ENCODE measurements at regions not wholly inside any gene's neighbourhood (a gene's known extent, or its start where the extent isn't known, plus 50 kb on each side); places are given as distances from the start of the nearest gene placed in this dataset.
"Not testable (repeated sequence)": the region's sequence is repeated elsewhere in the genome, so short reads cannot be mapped to it uniquely, and the experiment has no call there.

DNA sequence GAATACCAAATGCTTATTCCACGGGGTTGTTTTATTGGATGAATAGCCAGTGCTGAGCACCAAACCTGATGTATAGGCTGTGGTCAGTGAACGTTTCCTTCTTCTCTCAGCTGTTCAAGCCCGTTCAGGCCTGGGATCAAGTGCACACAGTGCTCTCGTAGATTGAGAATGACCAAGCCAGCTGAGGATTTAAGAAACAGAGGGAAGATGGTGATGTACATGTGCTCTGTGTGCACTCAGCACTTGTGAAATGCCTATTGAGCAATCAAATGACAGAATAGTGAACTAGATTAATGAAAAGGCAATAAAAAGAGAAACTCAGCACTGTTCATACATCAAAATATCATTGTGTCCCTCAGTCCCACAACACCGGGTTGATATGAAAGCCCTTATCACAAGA, 302.5 kb downstream of the BMPER start:
- DNase-seq: no peak

GRCh38 chr7:34208878-34209621, 303.7 kb downstream of the BMPER start:
- DNase-seq: no peak

GRCh38 chr7:34211018-34211417, 305.7 kb downstream of the BMPER start:
- no peak for DNase-seq

- DNase-seq: no peak
Observed at GRCh38 chr7:34217972-34218371, 312.6 kb downstream of the BMPER start.

DNA sequence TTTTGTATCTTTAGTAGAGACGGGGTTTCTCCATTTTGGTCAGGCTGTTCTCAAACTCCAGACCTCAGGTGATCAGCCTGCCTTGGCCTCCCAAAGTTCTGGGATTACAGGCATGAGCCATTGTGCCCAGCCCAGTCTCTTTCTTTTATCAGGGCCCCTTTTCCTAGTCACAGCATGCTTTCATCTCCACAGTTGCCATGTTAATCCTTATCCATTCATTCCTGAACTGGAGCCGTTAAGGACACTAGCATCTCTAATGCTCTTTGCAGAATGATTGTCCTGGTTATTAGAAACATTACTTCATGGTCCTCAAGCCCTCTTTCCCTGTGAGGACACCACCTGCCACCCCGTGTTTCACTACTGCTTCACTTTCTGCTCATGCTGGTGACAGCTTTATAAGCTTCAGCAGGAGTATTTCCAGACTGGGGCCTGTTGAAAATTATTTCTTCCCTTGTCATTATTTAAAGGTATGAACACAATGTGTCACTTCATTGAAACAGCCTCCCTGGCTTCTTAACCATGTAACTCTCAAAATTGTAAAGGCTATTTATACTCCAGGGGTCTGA, 313.9 kb downstream of the BMPER start:
- no peak for DNase-seq

DNA sequence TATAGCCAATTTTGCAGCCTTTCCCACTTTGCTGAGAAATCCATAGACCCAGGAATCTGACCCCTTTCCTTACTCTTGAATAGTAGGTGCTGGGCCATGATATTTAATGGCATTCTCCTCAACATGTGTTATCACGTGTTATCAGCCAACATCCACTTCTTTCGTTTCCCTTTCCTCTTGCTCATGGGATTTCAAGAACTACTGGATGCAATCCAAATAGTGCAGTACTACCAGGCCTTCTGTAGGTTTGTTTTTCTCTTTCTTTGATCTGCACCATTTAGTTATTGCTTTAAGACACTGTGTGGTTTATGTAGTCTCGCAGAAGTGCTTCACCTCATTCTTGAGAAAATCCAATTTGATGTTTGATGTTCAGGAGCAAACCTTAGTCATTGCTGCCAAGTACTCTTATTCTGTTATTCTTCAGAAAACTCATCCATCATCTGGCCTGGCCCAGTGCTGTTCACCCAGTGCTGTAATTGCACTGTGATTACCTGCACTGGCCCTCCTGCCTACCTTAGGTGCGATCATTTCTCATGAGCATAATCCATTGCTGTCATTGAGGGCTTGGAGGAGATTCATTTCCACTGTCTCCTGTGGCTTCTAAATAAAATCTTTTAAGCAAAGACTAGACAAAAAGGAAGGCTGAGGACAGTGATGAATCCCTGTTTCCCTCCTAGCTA, 315.3 kb downstream of the BMPER start:
- DNase-seq: no peak

GRCh38 chr7:34222316-34222715, 317.0 kb downstream of the BMPER start:
- DNase-seq: no peak

DNA sequence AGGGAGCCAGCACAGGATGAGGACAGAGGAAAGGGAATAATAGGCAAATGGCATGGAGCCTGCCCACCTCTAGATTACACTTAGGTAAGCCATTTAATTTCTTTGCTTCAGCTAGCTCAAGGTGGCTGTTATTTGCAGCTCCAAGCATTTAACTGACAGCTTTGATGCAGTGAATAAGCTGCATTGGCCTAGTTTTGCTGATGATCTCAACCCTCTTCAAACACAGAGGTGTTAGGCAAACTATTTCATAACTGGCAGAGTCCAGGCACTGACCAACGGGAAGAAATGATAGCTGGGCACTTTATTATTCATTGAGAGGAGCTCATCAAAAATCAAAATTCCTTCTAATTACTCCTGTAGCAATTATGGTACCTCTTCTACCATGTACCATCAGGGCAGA, 317.4 kb downstream of the BMPER start:
- no peak for DNase-seq

DNA sequence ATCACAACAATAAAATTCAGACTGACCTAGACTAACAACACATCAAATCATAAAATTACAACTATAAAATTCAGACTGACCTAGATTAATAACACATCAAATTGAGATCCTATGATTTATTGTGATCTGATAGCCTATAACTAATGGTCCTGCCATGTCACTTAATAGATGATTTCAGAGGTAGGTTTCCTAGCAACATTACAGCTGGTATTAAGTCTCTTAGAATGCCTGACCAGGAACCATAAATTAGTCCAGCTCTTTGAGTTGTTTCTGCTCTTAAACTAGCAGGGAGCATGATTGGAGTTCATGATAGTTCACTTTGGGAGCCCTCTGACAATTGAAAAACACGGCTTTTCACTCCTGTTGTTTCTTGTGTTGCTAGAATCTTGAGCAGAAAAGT, 318.9 kb downstream of the BMPER start:
- DNase-seq: no peak

DNA sequence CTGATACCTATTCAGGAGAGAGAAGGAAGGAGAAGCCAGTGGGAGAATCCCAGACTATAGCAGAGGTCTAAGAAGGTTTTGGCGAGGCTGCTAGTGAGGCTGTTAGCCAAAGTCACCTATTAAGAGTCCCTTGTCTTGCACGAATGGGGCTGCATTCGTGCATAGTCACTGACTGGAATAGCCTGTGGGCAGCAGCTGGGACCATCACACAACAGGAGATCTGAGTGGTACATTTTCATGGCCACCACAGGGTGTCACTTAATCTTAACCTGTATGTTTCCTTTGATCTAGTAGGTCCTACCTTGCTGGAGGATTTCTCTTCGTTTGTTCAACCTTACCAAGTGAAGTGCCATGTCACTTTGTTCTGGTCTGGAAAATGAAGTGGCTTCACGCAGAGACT, 319.9 kb downstream of the BMPER start:
- no peak for DNase-seq

DNA sequence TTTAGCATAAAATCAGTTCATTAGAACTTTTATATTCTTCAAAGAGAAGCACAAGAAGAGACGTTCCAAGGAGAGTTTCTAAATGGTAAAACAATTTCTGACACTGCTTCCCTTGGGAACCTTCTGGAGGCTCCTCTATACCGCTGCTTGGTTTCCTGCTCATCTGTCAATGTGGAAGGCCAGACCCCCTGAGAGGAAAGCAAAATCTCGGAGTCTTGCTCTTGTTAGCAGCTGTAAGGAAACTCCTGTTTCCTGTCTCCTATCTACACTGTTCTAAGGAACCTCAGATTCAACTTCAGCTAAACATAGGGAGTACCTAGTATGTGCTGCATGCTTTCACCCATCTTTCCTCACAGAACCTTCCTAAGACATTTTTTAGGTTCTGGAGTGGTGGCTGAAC, 322.2 kb downstream of the BMPER start:
- no peak for DNase-seq

GRCh38 chr7:34235101-34235500, 329.8 kb downstream of the BMPER start:
- not testable (repeated sequence) for DNase-seq

- no peak for DNase-seq
Observed at GRCh38 chr7:34236057-34236456, 330.7 kb downstream of the BMPER start.

DNA sequence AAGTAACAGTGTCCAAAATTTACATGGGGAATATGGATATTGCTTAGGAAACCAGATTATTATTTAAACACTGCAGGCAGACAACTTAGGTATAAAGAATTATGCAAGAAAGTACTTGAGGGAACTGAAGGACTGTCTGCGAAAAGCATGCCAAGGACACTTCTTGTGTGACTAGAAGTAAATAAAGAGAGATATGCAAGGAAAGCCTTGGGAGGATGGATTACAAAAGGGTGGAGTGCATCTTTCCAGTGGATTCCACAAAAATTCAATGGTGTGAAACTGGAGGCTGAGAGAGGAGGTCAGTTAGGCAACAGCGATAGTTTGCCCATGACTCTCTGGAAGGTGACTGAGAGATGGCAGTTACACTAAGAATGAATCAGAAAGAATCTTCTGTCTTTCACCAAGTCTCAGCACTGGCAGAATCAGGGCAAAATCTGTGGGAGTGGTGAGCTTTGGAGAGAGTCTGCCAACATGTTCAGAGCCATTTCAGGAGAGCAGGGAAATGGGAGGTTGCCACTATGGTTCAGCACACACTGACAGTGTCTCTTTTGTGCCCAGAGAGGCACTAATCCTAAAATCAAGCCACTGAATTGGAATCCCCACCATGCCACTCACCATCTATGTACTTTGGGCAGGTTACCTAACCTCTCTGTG, 331.6 kb downstream of the BMPER start:
- DNase-seq: no peak

GRCh38 chr7:34237493-34237849, 332.1 kb downstream of the BMPER start:
- DNase-seq: no peak

DNA sequence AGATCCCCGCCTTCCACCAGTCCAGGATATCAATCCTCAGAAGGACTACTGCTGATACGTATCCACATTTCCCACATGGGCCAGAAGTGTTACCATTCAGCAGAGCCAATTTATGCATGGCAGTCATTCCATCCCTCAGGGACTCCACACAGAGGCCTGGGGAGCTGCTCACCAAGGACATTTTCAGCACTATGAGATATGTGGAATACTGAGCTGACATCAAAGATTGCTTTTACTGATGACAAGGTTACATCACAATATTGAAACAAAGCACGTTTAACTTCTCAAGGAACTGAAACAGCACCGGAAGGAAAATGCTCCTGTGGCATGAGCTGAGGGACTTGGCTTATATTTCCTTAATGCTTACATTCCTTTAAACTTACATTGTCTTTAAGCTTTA, 335.1 kb downstream of the BMPER start:
- DNase-seq: no peak

- no peak for DNase-seq
Observed at GRCh38 chr7:34242391-34242790, 337.1 kb downstream of the BMPER start.

DNA sequence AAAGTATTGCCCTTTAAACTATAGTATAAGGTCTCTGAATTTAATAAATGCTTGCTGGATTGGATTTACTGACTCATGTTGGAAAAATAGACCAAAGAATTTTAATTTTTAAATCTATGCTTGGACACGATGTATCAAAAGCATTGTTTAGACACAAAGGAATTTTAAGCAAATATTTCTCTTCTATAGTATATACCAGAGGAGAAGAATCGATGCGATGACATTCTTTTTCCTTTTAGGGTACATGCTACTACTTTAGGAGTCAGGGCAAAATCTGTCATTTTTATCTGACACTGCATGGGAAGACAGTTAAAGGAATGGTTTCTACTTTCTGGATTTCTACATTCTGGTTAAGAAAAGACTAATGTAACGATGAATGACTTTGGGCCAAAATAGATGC, 339.9 kb downstream of the BMPER start:
- DNase-seq: no peak

GRCh38 chr7:34247468-34247867, 342.1 kb downstream of the BMPER start:
- DNase-seq: no peak

DNA sequence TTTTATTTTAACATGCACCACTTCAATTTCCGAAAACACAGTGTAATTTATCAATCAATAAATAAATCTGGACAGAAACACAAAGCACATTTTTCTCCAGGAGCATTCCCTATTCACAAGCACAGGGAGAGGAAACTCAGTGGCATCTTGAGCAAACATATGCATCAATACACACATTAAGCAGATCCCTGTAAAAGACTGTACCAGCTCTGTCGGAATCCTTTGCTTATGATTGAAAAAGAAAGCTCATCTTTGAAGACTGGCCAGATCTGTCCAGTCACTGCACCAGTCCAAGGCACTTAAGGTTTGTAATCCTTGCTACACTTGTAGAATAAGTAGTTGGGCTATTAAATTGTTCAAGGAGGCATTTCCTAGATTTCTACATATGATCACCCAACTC, 343.9 kb downstream of the BMPER start:
- DNase-seq: no peak

DNA sequence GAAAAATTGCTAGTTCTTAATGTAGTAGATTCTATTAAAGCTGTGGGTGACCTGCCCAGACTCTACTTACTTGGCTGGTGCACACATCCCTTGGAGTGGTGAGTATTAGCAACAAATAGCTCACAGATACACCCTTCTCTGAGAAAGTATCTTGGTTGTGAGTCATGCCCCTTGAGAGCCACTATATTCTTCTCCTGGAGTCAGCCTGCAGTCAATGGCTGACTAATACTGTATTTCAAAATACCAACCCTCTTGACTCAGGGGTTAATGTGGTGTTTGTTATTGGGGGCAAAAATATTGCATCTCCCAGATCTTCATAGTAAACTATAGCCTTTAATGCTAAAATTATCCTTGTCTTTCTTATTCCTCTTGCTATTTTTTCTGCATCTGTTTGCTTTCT, 354.9 kb downstream of the BMPER start:
- no peak for DNase-seq

DNA sequence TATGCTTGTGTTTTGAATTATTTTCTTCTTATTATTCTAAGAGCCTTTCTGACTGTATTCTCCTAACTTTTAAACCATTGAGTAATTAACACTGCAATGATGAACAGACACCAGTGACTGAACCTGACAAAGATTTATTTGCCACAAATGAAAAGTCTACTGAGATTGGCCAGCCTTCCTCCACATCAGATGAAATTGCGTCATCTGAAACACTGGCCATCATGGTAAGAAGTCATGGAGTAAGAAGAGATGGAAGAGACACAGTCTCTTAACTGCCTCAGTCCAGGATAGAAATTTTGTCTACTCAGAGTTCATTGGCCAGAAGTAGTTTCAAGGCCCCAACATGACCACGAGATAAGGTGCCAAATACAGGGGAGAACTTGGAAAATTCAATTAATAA, 357.8 kb downstream of the BMPER start:
- DNase-seq: no peak

- no peak for DNase-seq
Observed at GRCh38 chr7:34269084-34269483, 363.7 kb downstream of the BMPER start.

- no peak for DNase-seq
Observed at GRCh38 chr7:34275624-34276023, 370.3 kb downstream of the BMPER start.
